Right atrium auricular region (tissue), 2 donors: ENCODE measurements at regions not wholly inside any gene's neighbourhood (a gene's known extent, or its start where the extent isn't known, plus 50 kb on each side); places are given as distances from the start of the nearest gene placed in this dataset.

Source experiments
- DNase-seq: peaks from one replicate; pipeline ENCODE4 v3.0.0-alpha.2; 2019; ENCODE audit warnings: low spot score
- H3K27ac ChIP-seq, 2 donors: fragments of 200-600 bp; sonication (generic); 1 replicate in 1 of 2; 2 replicates in 1 of 2; pipeline ENCODE4 v1.5.1; 2016 to 2019
- H3K27me3 ChIP-seq, 2 donors: fragments of 200-600 bp; sonication (generic); one replicate each; pipeline versions ENCODE4 v1.5.1 to v1.6.0; 2017 to 2019
- H3K36me3 ChIP-seq: fragments of 200-600 bp; sonication (generic); one replicate; pipeline ENCODE4 v1.5.1; 2016
- H3K4me1 ChIP-seq, 2 donors: fragments of 200-600 bp; sonication (generic); one replicate each; pipeline versions ENCODE4 v1.5.1 to v1.6.0; 2017 to 2019
- H3K4me3 ChIP-seq, 2 donors: fragments of 200-600 bp; sonication (generic); 1 replicate in 1 of 2; 2 replicates in 1 of 2; pipeline ENCODE4 v1.5.1; 2017 to 2019; ENCODE audit warnings: mild to moderate bottlenecking in 1 of 2, moderate library complexity in 1 of 2
- H3K9me3 ChIP-seq, 2 donors: fragments of 200-600 bp; sonication (generic); one replicate each; pipeline ENCODE4 v1.5.1; 2019
- CTCF ChIP-seq, 2 donors: fragments of 200-600 bp; sonication (generic); IDR thresholded peaks; one replicate each; pipeline ENCODE4 v1.5.1; 2019; ENCODE audit warnings: antibody characterized with exemption in 2 of 2

GRCh38 chr3:34876997-34877396 is 762.3 kb upstream of the ARPP21 start:
- no peak for DNase-seq

GRCh38 chr3:34878488-34878887 is 760.8 kb upstream of the ARPP21 start:
- H3K4me3 ChIP-seq, result no peak overlapping the region
- H3K27me3 ChIP-seq, result no peaks in the 10 kb centered on the region
- no peak for DNase-seq
- no peaks in the 10 kb centered on the region for H3K4me1 ChIP-seq
- no peak overlapping the region for H3K27ac ChIP-seq
- no peaks in the 10 kb centered on the region for H3K36me3 ChIP-seq
- TF ChIP-seq CTCF (IDR thresholded peaks at IDR 0.05), result no peak
- H3K9me3 ChIP-seq, result no peaks in the 10 kb centered on the region

More at GRCh38 chr3:34876997-34877396, 762.3 kb upstream of the ARPP21 start:
- TF ChIP-seq CTCF (IDR thresholded peaks at IDR 0.05), result no peak
- Histone ChIP-seq H3K4me3 (no peak overlapping the region), H3K4me1 (no peaks in the 10 kb centered on the region), H3K27me3 (no peaks in the 10 kb centered on the region), H3K27ac (no peak overlapping the region), H3K9me3 (no peaks in the 10 kb centered on the region), H3K36me3 (no peaks in the 10 kb centered on the region)

- H3K36me3 ChIP-seq, result no peaks in the 10 kb centered on the region
- no peak for TF ChIP-seq CTCF (IDR thresholded peaks at IDR 0.05)
Observed at GRCh38 chr3:34881026-34881425, 758.3 kb upstream of the ARPP21 start.

GRCh38 chr3:34882764-34883163 is 756.6 kb upstream of the ARPP21 start:
- H3K4me3 ChIP-seq, result no peak overlapping the region
- DNase-seq, result no peak
- no peaks in the 10 kb centered on the region for H3K4me1 ChIP-seq
- H3K9me3 ChIP-seq, result no peaks in the 10 kb centered on the region
- H3K27me3 ChIP-seq, result no peaks in the 10 kb centered on the region
- H3K36me3 ChIP-seq, result no peaks in the 10 kb centered on the region
- H3K27ac ChIP-seq, result no peak overlapping the region
- no peak for TF ChIP-seq CTCF (IDR thresholded peaks at IDR 0.05)

More at GRCh38 chr3:34881026-34881425, 758.3 kb upstream of the ARPP21 start:
- Histone ChIP-seq H3K4me1 (no peaks in the 10 kb centered on the region), H3K4me3 (no peak overlapping the region), H3K9me3 (no peaks in the 10 kb centered on the region), H3K27ac (no peak overlapping the region), H3K27me3 (no peaks in the 10 kb centered on the region)
- DNase-seq, result no peak

- no peak for TF ChIP-seq CTCF (IDR thresholded peaks at IDR 0.05)
- Histone ChIP-seq H3K27me3 (no peaks in the 10 kb centered on the region), H3K4me1 (no peaks in the 10 kb centered on the region), H3K27ac (no peak overlapping the region), H3K36me3 (no peaks in the 10 kb centered on the region), H3K9me3 (no peaks in the 10 kb centered on the region), H3K4me3 (no peak overlapping the region)
- DNase-seq, result no peak
Observed at GRCh38 chr3:34884007-34884406, 755.3 kb upstream of the ARPP21 start.

GRCh38 chr3:34886443-34886842 is 752.9 kb upstream of the ARPP21 start:
- DNase-seq, result no peak
- no peak for TF ChIP-seq CTCF (IDR thresholded peaks at IDR 0.05)

More at GRCh38 chr3:34886443-34886842, 752.9 kb upstream of the ARPP21 start:
- H3K4me3 ChIP-seq, result no peak overlapping the region
- no peaks in the 10 kb centered on the region for H3K9me3 ChIP-seq
- no peak overlapping the region for H3K27ac ChIP-seq
- peaks cover 0 to 4% of the 10 kb centered on the region in 2 donors for H3K4me1 ChIP-seq
- no peaks in the 10 kb centered on the region for H3K36me3 ChIP-seq
- no peaks in the 10 kb centered on the region for H3K27me3 ChIP-seq
